Neuron (in vitro differentiated cells): ENCODE measurements at regions not wholly inside any gene's neighbourhood (a gene's known extent, or its start where the extent isn't known, plus 50 kb on each side); places are given as distances from the start of the nearest gene placed in this dataset.

ENCODE experiments used
- H2AFZ ChIP-seq: one replicate; pipeline ENCODE4 v1.6.1; 2013; ENCODE audit warnings: low read depth, mild to moderate bottlenecking, inconsistent platforms, low read length, moderate library complexity
- H3K27me3 ChIP-seq: one replicate; pipeline ENCODE4 v1.6.1; 2013; ENCODE audit warnings: low read length; ENCODE audit not compliant: insufficient read depth
- H3K36me3 ChIP-seq: one replicate; pipeline ENCODE4 v1.6.1; 2013; ENCODE audit warnings: low read length; ENCODE audit not compliant: insufficient read depth
- H3K4me1 ChIP-seq: one replicate; pipeline ENCODE4 v1.6.1; 2013; ENCODE audit warnings: low read length; ENCODE audit not compliant: insufficient read depth
- H3K4me3 ChIP-seq: 2 replicates; pipeline ENCODE4 v1.5.1; 2013; ENCODE audit warnings: mild to moderate bottlenecking, low read length, moderate library complexity
- H3K9me3 ChIP-seq: one replicate; pipeline ENCODE4 v1.6.1; 2013; ENCODE audit warnings: low read length

- Histone ChIP-seq H3K36me3 (no peaks in the 10 kb centered on the region), H2AFZ (no peak overlapping the region), H3K4me3 (no peak overlapping the region), H3K27me3 (no peaks in the 10 kb centered on the region), H3K9me3 (no peaks in the 10 kb centered on the region), H3K4me1 (no peaks in the 10 kb centered on the region)
Measured at GRCh38 chr9:14441976-14442651, 128.2 kb upstream of the NFIB start.

GRCh38 chr9:14441115-14441514 lies 127.2 kb upstream of the NFIB start:
- H3K4me3 ChIP-seq, result no peak overlapping the region
- no peaks in the 10 kb centered on the region for H3K36me3 ChIP-seq
- no peaks in the 10 kb centered on the region for H3K4me1 ChIP-seq
- no peaks in the 10 kb centered on the region for H3K9me3 ChIP-seq
- H2AFZ ChIP-seq, result no peak overlapping the region
- H3K27me3 ChIP-seq, result no peaks in the 10 kb centered on the region

- no peaks in the 10 kb centered on the region for H3K4me1 ChIP-seq
- no peaks in the 10 kb centered on the region for H3K36me3 ChIP-seq
- H3K27me3 ChIP-seq, result no peaks in the 10 kb centered on the region
- H2AFZ ChIP-seq, result no peak overlapping the region
- no peaks in the 10 kb centered on the region for H3K9me3 ChIP-seq
- H3K4me3 ChIP-seq, result no peak overlapping the region
Measured at GRCh38 chr9:14440062-14440461, 126.1 kb upstream of the NFIB start.

GRCh38 chr9:14439555-14439954 lies 125.6 kb upstream of the NFIB start:
- Histone ChIP-seq H3K9me3 (no peaks in the 10 kb centered on the region), H3K4me1 (no peaks in the 10 kb centered on the region), H2AFZ (no peak overlapping the region), H3K4me3 (no peak overlapping the region), H3K27me3 (no peaks in the 10 kb centered on the region), H3K36me3 (no peaks in the 10 kb centered on the region)

- no peak overlapping the region for H3K4me3 ChIP-seq
- H3K4me1 ChIP-seq, result peaks cover 2% of the 10 kb centered on the region
- H3K9me3 ChIP-seq, result no peaks in the 10 kb centered on the region
- H2AFZ ChIP-seq, result no peak overlapping the region
- no peaks in the 10 kb centered on the region for H3K36me3 ChIP-seq
- no peaks in the 10 kb centered on the region for H3K27me3 ChIP-seq
Measured at GRCh38 chr9:14438232-14439021, 124.5 kb upstream of the NFIB start.

GRCh38 chr9:14437354-14438231 lies 123.7 kb upstream of the NFIB start:
- H3K36me3 ChIP-seq, result no peaks in the 10 kb centered on the region
- H3K4me3 ChIP-seq, result no peak overlapping the region
- H3K4me1 ChIP-seq, result peaks cover 2% of the 10 kb centered on the region
- no peak overlapping the region for H2AFZ ChIP-seq
- no peaks in the 10 kb centered on the region for H3K9me3 ChIP-seq
- no peaks in the 10 kb centered on the region for H3K27me3 ChIP-seq

GRCh38 chr9:14435871-14436270 lies 121.9 kb upstream of the NFIB start:
- no peak overlapping the region for H3K4me3 ChIP-seq
- H2AFZ ChIP-seq, result no peak overlapping the region
- no peaks in the 10 kb centered on the region for H3K36me3 ChIP-seq
- no peaks in the 10 kb centered on the region for H3K27me3 ChIP-seq
- H3K4me1 ChIP-seq, result peaks cover 2% of the 10 kb centered on the region
- H3K9me3 ChIP-seq, result no peaks in the 10 kb centered on the region

- Histone ChIP-seq H3K9me3 (no peaks in the 10 kb centered on the region), H3K36me3 (no peaks in the 10 kb centered on the region), H3K27me3 (no peaks in the 10 kb centered on the region), H2AFZ (no peak overlapping the region), H3K4me3 (no peak overlapping the region), H3K4me1 (peaks cover 2% of the 10 kb centered on the region)
Measured at GRCh38 chr9:14434971-14435718, 121.2 kb upstream of the NFIB start.

GRCh38 chr9:14434158-14434504 lies 120.2 kb upstream of the NFIB start:
- Histone ChIP-seq H2AFZ (no peak overlapping the region), H3K4me1 (peaks cover 2% of the 10 kb centered on the region), H3K9me3 (no peaks in the 10 kb centered on the region), H3K4me3 (no peak overlapping the region), H3K36me3 (no peaks in the 10 kb centered on the region), H3K27me3 (no peaks in the 10 kb centered on the region)

- Histone ChIP-seq H3K4me3 (no peak overlapping the region), H3K36me3 (no peaks in the 10 kb centered on the region), H3K9me3 (no peaks in the 10 kb centered on the region), H3K4me1 (peaks cover 2% of the 10 kb centered on the region), H3K27me3 (no peaks in the 10 kb centered on the region), H2AFZ (no peak overlapping the region)
Measured at GRCh38 chr9:14433351-14434157, 119.6 kb upstream of the NFIB start.

GRCh38 chr9:14432666-14433350 lies 118.9 kb upstream of the NFIB start:
- Histone ChIP-seq H2AFZ (no peak overlapping the region), H3K4me3 (no peak overlapping the region), H3K9me3 (no peaks in the 10 kb centered on the region), H3K27me3 (no peaks in the 10 kb centered on the region), H3K4me1 (peaks cover 2% of the 10 kb centered on the region), H3K36me3 (no peaks in the 10 kb centered on the region)
